ENCODE measurements at regions not wholly inside any gene's neighbourhood (a gene's known extent, or its start where the extent isn't known, plus 50 kb on each side); places are given as distances from the start of the nearest gene placed in this dataset.

GRCh38 chr21:35900539-35900938, 159.8 kb downstream of the SETD4 start:
- DNase-seq (ENCODE audit: low read depth in 2 of 3, low spot score in 1 of 3), result no peak

DNA sequence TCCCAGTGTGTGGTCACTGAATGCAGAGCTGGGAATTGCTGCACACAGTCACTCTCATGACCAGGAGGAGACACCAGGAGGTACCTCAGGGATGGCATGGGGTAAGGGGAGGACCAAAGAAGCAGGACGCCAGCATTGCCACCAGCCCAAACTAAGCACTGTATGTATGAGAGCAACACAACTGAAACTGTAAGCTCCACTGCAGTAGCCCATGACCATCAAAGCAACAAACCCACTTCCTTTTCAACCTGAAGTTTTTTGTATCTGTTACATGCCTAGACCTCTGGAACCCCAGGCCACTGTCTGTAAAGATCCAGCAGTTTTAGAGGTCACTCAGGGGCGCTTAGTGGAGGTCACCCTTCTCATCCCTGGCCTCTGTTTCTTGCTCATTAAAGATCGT, 164.3 kb downstream of the SETD4 start:
- no peak for DNase-seq (ENCODE audit: low read depth in 2 of 3, low spot score in 1 of 3)

GRCh38 chr21:35895598-35895997, 164.7 kb downstream of the SETD4 start:
- no peak for DNase-seq (ENCODE audit: low read depth in 2 of 3, low spot score in 1 of 3)

DNA sequence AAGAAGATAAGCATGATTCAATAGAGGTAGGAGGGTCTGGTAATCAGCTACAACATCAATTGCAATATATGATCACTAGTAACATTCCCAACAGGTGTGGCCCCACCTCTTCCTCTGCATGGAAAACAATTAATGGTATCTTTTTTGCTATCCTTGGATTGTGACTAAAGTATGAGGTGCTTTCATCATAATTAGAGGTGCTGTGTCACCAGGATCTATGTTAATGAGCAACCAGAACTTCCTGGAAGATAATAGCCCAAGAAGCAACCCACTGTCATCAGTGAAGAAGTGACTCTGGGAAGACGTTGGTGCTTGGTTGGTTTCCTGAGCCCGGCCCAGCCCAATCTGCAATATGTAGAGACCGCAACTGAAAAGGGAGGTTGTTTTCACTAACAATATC, 167.2 kb downstream of the SETD4 start:
- no peak for DNase-seq (ENCODE audit: low read depth in 2 of 3, low spot score in 1 of 3)

DNA sequence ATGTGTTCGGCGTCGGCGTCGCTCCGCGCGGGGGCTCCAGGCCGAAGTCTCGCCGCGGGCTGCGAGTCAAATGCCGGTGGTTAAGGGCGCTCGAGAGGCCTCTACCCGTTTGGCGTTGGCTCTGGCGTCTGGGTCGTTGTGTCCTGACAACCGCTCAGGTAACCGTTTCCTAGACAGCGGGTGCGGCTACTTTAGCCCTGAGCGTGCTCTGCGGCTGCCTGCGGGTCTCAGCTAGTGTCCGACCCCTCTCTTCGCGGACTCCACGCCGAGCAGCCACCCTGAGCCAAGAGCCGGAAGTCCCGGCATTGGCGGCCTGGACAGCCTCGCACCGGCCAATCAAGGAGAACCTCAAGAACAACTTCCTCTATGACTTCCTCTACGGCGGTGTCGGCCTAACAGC, 173.4 kb downstream of the SETD4 start:
- no peak for DNase-seq (ENCODE audit: low read depth in 2 of 3, low spot score in 1 of 3)

DNA sequence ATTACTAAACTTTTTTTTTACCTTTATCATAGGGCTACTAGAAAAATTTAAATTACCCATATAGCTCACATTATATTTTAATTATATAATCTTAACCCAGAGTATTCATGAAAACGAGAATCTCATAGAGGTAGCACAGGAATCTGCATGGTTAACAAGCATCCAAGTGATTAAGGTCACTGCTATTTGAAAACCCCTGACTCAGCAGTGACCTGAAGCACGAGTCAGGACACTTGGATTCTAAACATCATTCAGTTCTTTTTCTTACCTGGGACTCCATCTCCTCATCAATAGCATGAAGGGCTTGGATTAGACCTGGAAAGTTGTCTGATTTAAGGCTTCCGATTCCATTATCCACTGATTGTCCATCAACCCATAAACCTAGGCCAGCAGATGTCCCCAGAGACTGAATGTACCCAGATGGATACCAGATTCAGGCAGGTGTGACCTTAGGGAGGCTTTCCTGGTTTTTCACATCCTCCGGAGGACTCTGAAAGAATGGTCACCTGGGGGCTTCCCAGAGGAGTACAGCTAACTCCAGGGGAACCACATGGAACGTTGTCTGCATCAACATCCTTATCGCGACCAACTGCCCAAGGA, 174.3 kb downstream of the SETD4 start:
- no peak for DNase-seq (ENCODE audit: low read depth in 2 of 3, low spot score in 1 of 3)

- DNase-seq (ENCODE audit: low read depth in 2 of 3, low spot score in 1 of 3), result no peak
These were observed 177.5 kb downstream of the SETD4 start for GRCh38 chr21:35882791-35883240.

- DNase-seq (ENCODE audit: low read depth in 2 of 3, low spot score in 1 of 3), result no peak
These were observed 186.9 kb downstream of the SETD4 start for GRCh38 chr21:35873441-35873840.

DNA sequence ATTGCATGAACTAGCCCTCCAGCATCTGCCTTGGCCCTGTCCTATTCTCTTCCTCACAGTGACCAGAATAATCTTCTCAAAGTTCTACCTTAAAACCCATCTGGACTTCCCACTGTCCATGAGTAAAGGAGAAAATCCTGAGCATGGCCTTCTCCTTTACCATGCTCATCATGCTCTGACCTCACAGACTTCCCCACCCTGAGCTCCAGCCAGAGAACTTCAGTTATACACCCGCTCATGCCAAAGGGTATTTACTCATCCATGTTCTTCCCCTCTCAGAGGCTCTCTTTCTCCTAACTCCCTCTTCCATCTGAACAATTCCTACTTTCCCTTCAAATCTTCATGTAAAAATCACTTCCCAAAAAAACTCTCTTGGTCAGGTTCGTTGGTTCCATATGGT, 188.4 kb downstream of the SETD4 start:
- DNase-seq (ENCODE audit: low read depth in 2 of 3, low spot score in 1 of 3), result no peak

GRCh38 chr21:35868869-35869223, 191.5 kb downstream of the SETD4 start:
- no peak for DNase-seq (ENCODE audit: low read depth in 2 of 3, low spot score in 1 of 3)

DNA sequence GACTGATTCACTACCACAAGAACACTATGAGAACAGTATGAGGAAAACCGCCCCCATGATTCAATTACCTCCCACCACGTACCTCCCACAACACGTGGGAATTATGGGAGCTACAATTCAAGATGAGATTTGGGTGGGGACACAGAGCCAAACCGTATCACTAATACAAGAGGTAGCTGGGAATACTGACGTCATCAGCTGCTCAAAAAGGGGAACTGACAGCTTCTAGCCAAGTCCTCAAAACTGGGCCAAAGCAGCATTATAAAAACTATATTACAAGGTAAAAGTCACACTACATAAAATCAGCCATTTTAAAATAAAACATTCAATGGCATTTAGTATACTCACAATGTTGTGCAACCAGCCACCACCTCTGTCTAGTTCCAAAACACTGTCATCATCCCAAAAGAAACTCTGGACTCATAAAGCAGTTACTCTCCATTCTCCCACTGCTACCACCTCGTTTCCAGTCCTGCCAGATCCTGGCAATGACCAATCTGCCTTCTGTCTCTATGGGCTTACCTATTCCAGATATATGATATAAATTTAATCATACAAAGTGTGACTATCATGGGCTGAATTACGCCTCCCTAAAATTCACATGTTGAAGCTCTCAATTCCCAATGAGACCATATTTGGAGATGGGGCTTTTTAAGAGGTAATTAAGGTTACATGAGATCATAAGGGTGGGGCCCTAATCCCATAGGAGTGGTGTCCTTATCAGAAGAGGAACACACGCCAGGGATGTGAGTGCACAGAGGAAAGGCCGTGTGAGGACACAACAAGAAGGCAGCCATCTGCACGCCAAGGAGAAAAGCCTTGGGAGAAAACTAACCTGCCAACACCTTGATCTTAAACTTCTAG, 192.1 kb downstream of the SETD4 start:
- DNase-seq (ENCODE audit: low read depth in 2 of 3, low spot score in 1 of 3), result no peak

DNA sequence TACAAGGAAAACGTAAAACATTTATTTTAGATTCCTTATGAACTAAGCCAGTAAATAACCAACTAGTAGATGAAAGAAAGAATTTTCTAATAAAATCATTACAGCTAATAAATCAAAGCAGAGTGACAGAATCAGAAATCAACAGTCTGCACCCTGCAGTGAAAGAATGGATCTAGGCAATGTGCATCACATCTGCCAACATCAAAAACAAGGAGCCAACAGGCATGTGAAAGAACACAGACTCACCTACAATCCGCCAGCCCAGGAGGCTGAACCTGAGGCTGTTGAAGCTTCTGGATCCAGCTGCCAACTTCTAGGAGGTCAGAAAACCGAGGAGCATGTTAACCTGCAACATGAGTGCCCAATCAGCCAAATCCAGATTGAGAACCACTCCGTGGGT, 196.3 kb downstream of the SETD4 start:
- no peak for DNase-seq (ENCODE audit: low read depth in 2 of 3, low spot score in 1 of 3)

DNA sequence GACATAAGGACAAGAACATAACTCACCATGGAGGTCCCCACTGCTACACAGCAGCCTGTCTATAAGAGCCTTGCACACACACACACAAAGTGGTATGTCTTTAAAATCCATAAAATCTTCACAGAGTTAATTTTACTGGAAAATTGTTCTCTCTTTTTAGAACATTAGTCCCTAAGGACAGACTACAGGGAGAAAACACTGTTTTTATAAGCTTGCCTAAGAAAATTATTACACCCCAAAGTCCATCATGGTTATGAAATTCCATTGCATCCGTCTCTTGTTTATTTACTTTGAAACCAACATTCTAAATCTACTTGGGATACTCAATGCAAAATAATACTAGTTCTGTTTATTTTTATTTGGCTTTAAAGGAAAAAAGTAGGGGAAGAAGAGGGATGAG, 197.4 kb downstream of the SETD4 start:
- DNase-seq (ENCODE audit: low read depth in 2 of 3, low spot score in 1 of 3), result no peak

DNA sequence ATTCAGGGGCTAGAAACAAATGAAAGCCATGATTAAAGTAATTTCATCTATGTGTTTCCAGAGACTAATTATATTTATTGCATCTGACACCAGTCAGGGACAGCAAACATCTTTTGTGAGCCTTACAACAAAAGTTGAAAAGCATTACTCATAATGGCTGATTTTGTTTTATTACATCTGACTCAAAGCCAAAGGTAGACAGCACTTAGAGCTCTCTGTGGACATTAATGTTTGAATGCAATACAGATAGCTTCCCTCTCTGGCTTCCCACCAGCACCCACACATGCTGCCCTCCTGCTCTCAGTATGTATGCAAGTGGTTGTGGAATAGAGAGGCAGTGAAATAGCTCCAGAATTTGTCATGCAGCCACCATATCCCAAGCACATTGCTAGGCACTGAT, 198.7 kb downstream of the SETD4 start:
- no peak for DNase-seq (ENCODE audit: low read depth in 2 of 3, low spot score in 1 of 3)

- DNase-seq (ENCODE audit: low read depth in 2 of 3, low spot score in 1 of 3), result no peak
These were observed 200.0 kb downstream of the SETD4 start for GRCh38 chr21:35860189-35860869.

DNA sequence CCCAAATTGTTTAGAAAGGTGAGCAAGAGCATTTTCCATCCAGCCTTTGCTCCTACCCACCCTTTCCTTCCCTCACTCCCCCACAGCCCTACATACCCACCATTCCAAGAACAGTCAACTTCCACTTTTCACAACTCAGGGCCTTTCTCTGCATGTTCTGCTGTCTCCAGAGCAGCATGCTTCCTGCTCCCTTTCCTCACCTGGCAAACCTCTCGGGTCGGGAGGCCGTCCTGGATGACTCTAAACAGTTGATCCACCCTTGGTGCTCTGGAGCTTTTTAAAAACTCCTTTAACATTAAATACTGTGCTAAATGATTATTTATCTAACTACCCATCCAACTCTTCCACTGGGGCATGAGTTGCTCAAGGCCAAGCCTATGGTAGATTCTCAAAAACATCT, 200.6 kb downstream of the SETD4 start:
- DNase-seq (ENCODE audit: low read depth in 2 of 3, low spot score in 1 of 3), result no peak

GRCh38 chr21:35857095-35857494, 203.2 kb downstream of the SETD4 start:
- no peak for DNase-seq (ENCODE audit: low read depth in 2 of 3, low spot score in 1 of 3)

DNA sequence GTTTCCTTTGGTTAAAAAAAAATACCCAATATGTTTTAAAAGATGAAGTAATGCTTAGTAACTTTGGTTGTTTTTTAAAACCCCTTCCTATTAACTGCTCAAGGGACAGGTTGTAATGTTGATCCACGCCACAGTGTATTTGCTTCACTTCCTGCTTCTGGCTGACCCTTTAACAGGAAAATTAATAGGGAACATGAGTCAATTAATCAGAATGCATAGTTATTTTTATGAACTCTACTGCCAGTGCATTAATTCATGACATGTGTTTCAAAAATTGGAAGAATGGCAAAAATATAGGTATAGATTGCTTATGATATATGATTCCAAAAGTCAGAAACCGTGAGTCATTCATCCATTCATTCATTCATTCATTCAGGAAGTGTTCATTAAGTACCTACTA, 204.8 kb downstream of the SETD4 start:
- no peak for DNase-seq (ENCODE audit: low read depth in 2 of 3, low spot score in 1 of 3)

- no peak for DNase-seq (ENCODE audit: low read depth in 2 of 3, low spot score in 1 of 3)
These were observed 206.0 kb downstream of the SETD4 start for GRCh38 chr21:35854281-35854680.

GRCh38 chr21:35853321-35854239, 206.7 kb downstream of the SETD4 start:
- no peak for DNase-seq (ENCODE audit: low read depth in 2 of 3, low spot score in 1 of 3)

DNA sequence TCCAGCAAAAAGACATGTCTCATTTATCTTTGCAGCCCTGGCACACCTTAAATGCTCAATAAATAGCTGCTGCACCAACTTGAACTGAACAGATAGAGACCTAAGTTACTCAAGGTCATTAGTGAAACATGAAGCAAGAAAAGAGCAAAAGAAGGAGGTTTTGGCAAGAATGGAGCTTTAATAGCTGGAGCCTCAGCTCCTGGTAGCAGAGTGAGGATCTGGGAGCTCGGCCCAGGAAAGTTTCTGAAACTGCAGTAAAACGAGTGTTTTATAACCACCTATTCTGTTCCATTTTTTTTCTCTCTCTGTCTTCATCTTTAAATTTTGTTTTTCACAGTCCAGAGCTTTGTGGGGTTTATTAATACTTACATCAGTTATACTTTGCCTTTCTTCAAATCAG, 207.5 kb downstream of the SETD4 start:
- no peak for DNase-seq (ENCODE audit: low read depth in 2 of 3, low spot score in 1 of 3)
